Activated CD4-positive, alpha-beta memory T cell treated with anti-CD3 and anti-CD28 coated beads for 36 hours (primary cell): ENCODE measurements at regions not wholly inside any gene's neighbourhood (a gene's known extent, or its start where the extent isn't known, plus 50 kb on each side); places are given as distances from the start of the nearest gene placed in this dataset.

ENCODE experiments used
- CTCF ChIA-PET: fragments of 350-600 bp; sonication (Branson Sonifier 250); formaldehyde crosslinking; loops from one replicate; lab custom pipeline; 2021; ENCODE audit warnings: antibody characterized with exemption, inconsistent platforms; lab: Charles Lee
- POLR2A ChIA-PET: fragments of 350-600 bp; sonication (Branson Sonifier 250); formaldehyde crosslinking; loops from one replicate; lab custom pipeline; 2021; ENCODE audit warnings: antibody characterized with exemption; lab: Charles Lee
- DNase-seq: peaks from one replicate; pipeline ENCODE4 v3.0.0-alpha.2; 2020
- H3K27ac Mint-ChIP-seq: one replicate; pipeline ENCODE4 v1.8.0; 2021; ENCODE audit warnings: mixed read lengths
- H3K27me3 Mint-ChIP-seq: one replicate; pipeline ENCODE4 v1.8.0; 2021; ENCODE audit warnings: mixed read lengths
- H3K36me3 Mint-ChIP-seq: one replicate; pipeline ENCODE4 v1.8.0; 2021; ENCODE audit warnings: mixed read lengths
- H3K4me1 Mint-ChIP-seq: one replicate; pipeline ENCODE4 v1.8.0; 2021; ENCODE audit warnings: low read depth, mixed read lengths
- H3K4me3 Mint-ChIP-seq: one replicate; pipeline ENCODE4 v1.8.0; 2021; ENCODE audit warnings: mild to moderate bottlenecking, mixed read lengths
- H3K9me3 Mint-ChIP-seq: one replicate; pipeline ENCODE4 v1.8.0; 2021; ENCODE audit warnings: mixed read lengths
- intact Hi-C: fragments of 100-400 bp; cut with micrococcal nuclease; formaldehyde crosslinking; loops from one replicate; pipeline ENCODE4 v1.15.1; 2023

DNA sequence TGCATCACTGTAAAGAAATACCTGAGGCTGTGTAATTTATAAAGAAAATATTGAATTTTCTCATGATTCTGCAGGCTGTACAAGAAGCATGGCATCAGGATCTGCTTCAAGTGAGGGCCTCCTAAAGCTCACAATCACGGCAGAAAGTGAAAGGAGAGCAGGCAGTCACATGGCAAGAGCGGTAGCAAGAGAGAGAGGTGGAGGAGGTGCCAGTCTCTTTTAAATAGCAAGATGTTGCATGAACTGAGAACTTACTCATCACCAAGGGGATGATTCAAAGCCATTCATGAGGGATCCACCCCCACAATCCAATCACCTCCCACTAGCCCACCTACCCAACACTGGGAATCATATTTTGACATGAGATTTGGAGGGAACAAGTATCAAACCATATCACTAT lies 184.5 kb upstream of the PAPPA start:
- Mint-ChIP-seq H3K4me3 (no peak overlapping the region), H3K4me1 (no peaks in the 10 kb centered on the region), H3K27me3 (no peaks in the 10 kb centered on the region), H3K36me3 (no peaks in the 10 kb centered on the region), H3K27ac (no peak overlapping the region), H3K9me3 (no peaks in the 10 kb centered on the region)
- intact Hi-C loops = no loop called here
- DNase-seq = no peak
- ChIA-PET POLR2A (no interaction called here), CTCF (no interaction called here)

DNA sequence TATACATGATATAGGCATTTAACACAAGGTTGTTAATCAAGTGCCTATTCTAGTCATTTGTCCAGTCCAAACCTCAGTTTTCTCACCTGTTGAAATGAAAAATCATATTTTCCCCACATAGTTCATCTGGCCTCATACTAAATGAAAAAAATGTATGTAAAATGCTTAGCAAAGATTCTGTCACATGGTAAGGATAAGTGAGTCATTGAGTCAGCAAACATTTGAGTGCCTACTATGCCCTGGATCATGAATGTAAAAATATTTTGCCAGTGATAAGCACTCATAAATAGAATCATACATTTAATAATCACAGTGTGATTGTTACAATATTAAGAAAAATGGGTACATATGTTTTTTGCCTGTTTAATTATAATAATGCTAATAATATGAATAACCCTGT lies 181.2 kb upstream of the PAPPA start:
- intact Hi-C loops = no loop called here
- no peak overlapping the region for H3K27ac Mint-ChIP-seq
- DNase-seq = no peak
- no peaks in the 10 kb centered on the region for H3K27me3 Mint-ChIP-seq
- no peak overlapping the region for H3K4me3 Mint-ChIP-seq
- H3K36me3 Mint-ChIP-seq = no peaks in the 10 kb centered on the region
- CTCF ChIA-PET = no interaction called here
- peaks cover 3% of the 10 kb centered on the region for H3K9me3 Mint-ChIP-seq
- no peaks in the 10 kb centered on the region for H3K4me1 Mint-ChIP-seq
- POLR2A ChIA-PET = no interaction called here

DNA sequence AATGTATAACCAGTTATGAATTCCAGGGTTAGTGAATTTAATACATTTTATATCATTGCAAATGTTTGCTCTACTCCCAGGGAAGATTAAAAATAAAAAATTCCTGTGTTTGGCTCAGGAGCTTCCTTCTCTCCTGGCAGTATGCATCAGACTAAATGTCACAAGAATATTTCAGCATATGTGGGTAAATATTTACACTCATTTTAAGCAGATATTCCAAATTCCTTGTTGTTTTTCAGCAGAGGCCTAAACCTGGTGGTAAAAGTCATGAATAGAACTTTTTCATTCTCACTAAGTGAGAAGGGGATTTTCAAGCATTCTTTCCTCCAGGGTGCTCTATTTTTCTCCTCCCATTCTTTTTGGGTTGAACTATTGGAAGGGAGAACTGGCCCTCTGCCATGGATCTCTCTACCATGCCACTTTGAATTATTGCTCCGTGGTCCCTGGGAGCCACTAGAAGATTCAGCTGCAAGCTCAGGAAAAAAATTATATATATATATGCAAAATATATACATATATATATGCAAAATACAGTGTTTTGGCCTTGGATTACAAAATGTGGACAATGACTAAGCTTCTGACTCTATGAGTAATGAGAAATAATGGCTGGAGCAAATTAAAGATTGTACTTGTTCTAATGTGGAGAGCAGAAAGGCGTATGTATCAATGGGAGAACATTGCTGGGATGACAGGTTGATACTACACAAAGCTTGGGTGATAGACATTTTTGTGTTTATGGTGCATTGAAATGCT lies 180.6 kb upstream of the PAPPA start:
- CTCF ChIA-PET = no interaction called here
- Mint-ChIP-seq H3K4me3 (no peak overlapping the region), H3K27me3 (no peaks in the 10 kb centered on the region), H3K27ac (no peak overlapping the region), H3K9me3 (peaks cover 3% of the 10 kb centered on the region), H3K36me3 (no peaks in the 10 kb centered on the region), H3K4me1 (no peaks in the 10 kb centered on the region)
- intact Hi-C loops = no loop called here
- POLR2A ChIA-PET = no interaction called here
- no peak for DNase-seq

DNA sequence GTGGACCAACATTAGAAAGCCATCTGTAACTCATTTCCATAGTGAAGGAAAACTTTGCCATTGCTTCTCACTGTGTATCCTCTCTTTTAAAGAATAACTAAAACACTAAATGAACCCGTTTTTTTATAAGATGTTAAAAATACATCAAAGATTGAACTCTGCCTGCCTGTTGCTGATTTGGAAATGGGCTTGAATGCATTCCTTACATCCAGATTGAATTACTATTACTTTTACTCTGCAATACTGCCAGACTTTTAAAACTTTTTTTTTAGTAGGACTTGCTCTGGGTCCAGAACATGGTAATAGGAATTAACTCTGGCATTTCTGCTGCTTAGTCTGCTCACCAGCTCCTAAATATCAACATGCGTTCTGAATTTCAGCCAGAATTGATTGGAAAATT lies 176.8 kb upstream of the PAPPA start:
- intact Hi-C loops = no loop called here
- CTCF ChIA-PET = no interaction called here
- H3K27ac Mint-ChIP-seq = no peak overlapping the region

DNA sequence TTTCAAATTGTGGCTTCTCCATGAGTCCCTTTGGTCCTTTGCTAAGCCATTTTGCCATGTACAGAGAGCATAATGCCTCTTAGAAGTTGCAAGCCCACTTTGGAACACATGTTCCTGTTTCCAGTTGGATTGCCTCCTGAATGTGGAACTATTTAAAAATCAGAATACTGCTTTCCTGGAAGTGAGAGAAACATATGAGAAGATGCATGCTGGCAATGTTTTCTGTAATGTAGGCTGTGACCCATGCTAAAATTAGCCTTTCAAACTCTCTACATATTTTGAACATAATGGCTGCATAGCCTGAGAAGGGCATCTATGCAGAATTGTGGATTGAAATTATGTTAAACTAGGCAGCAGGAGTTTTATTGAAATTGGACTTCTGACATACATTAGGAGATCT lies 175.5 kb upstream of the PAPPA start:
- Mint-ChIP-seq H3K4me3 (no peak overlapping the region), H3K36me3 (no peaks in the 10 kb centered on the region), H3K27ac (no peak overlapping the region), H3K4me1 (no peaks in the 10 kb centered on the region), H3K27me3 (no peaks in the 10 kb centered on the region), H3K9me3 (peaks cover 3% of the 10 kb centered on the region)
- intact Hi-C loops = no loop called here
- CTCF ChIA-PET = no interaction called here
- no peak for DNase-seq
- POLR2A ChIA-PET = no interaction called here

More for the DNA sequence above, 176.8 kb upstream of the PAPPA start:
- H3K4me3 Mint-ChIP-seq = no peak overlapping the region
- no peaks in the 10 kb centered on the region for H3K27me3 Mint-ChIP-seq
- POLR2A ChIA-PET = no interaction called here
- H3K9me3 Mint-ChIP-seq = peaks cover 3% of the 10 kb centered on the region
- no peaks in the 10 kb centered on the region for H3K36me3 Mint-ChIP-seq
- DNase-seq = no peak
- H3K4me1 Mint-ChIP-seq = no peaks in the 10 kb centered on the region

DNA sequence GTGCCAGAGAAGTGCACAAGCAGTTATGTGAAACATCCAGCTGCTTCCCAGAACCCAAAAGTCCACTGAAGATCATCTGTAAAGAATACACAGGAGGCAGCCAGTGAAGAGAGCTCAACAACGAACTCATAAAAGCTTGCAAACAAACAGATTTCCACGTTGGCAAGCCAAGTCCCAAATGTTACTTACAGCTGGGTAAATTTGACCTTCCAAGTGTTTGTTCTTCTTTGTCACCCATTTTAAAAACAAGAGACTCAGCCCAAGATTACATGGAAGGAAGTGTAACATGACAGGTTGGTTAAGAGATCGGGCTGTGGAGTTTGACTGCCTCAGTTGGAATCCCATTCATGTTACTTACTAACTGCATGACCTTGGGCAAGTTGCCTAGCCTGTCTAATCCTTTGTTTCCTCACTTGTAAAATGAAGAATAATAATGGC lies 174.9 kb upstream of the PAPPA start:
- Mint-ChIP-seq H3K4me3 (no peak overlapping the region), H3K27ac (no peak overlapping the region), H3K36me3 (no peaks in the 10 kb centered on the region), H3K4me1 (no peaks in the 10 kb centered on the region), H3K9me3 (peaks cover 3% of the 10 kb centered on the region), H3K27me3 (no peaks in the 10 kb centered on the region)
- no peak for DNase-seq
- POLR2A ChIA-PET = no interaction called here
- intact Hi-C loops = no loop called here
- CTCF ChIA-PET = no interaction called here

DNA sequence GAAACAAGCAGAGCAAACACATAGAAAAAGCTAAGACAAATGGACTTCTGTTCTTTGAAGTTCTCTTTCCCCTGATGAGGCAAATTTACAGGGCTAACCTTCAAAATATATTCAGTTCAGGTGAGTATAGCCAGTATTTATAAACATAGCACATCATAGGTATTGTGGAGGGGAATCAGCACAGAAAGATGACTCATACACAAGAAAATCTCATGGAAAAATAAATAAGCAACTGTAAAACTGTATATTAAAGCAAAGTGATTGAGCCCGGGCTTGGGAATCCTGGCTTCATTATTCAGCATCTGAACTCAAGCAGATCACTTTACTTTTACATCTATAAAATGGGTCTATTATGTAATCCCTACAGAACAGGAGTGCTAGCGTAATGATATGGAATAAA lies 173.5 kb upstream of the PAPPA start:
- Mint-ChIP-seq H3K27ac (no peak overlapping the region), H3K4me1 (no peaks in the 10 kb centered on the region), H3K4me3 (no peak overlapping the region), H3K27me3 (no peaks in the 10 kb centered on the region), H3K36me3 (no peaks in the 10 kb centered on the region), H3K9me3 (peaks cover 3% of the 10 kb centered on the region)
- POLR2A ChIA-PET = no interaction called here
- no peak for DNase-seq
- CTCF ChIA-PET = no interaction called here
- intact Hi-C loops = no loop called here

DNA sequence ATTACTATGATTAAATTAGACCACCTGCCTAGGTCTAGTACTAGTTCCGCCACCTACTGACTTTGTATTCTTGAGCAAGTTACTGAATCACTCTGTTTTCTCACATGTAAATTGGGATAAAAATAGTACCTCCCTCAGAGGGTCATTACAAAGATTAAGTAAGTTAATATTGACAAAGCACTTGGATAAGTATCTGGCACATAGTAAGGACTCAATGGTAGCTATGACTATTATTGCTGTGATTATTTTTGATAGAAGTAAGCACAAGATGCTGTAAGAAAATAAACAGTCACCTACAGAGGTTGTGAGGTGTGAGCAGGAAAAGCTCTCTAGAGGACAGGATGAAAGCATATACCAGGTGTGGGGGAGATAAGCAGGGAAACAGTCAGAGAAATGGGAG lies 173.1 kb upstream of the PAPPA start:
- Mint-ChIP-seq H3K9me3 (peaks cover 3% of the 10 kb centered on the region), H3K36me3 (no peaks in the 10 kb centered on the region), H3K27ac (no peak overlapping the region), H3K4me1 (no peaks in the 10 kb centered on the region), H3K27me3 (no peaks in the 10 kb centered on the region), H3K4me3 (no peak overlapping the region)
- no peak for DNase-seq
- CTCF ChIA-PET = no interaction called here
- intact Hi-C loops = no loop called here
- POLR2A ChIA-PET = no interaction called here

DNA sequence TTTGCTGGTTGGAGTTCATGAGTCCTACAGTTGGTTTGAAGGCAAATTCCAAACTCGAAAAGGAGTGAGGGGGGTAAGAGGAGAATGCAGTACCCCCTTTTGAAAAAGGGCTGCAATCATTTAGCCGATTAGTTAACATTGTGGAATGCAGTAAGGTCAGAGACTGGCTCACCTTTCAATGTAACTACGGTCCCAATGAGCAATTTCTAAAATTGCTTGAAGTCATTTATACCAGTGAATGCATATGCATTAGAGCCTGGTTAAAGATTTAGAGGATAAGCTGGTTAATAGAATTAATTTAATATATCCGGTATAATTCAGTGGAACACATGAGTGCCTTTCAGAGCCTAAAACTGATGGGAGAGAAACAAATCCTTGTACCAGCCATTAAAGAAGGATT lies 172.6 kb upstream of the PAPPA start:
- no peak for DNase-seq
- no peaks in the 10 kb centered on the region for H3K27me3 Mint-ChIP-seq
- intact Hi-C loops = no loop called here
- no peaks in the 10 kb centered on the region for H3K4me1 Mint-ChIP-seq
- POLR2A ChIA-PET = no interaction called here
- no peak overlapping the region for H3K4me3 Mint-ChIP-seq
- H3K27ac Mint-ChIP-seq = no peak overlapping the region
- H3K9me3 Mint-ChIP-seq = peaks cover 3% of the 10 kb centered on the region
- CTCF ChIA-PET = no interaction called here
- no peaks in the 10 kb centered on the region for H3K36me3 Mint-ChIP-seq

DNA sequence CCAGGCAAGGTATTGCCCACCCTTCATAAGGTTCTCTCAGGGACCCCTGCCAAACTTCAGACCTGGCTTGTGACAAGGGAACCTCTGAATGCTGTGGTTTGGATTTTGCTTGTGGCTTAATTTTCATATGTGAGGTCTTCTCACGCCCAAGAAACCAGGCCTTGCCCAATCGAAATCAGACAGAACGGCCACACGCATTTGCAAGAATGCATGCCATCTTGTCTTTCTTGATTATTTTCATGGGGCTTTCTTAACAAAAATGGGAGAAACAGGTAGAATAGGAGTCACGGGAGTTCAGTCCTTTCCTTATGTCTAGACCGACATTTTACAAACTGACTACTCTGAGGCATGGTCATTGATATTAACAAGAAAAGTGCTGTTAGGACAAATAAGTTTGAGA lies 170.2 kb upstream of the PAPPA start:
- no peak overlapping the region for H3K4me3 Mint-ChIP-seq
- ChIA-PET POLR2A (no interaction called here), CTCF (no interaction called here)
- H3K27ac Mint-ChIP-seq = no peak overlapping the region
- no peaks in the 10 kb centered on the region for H3K9me3 Mint-ChIP-seq
- H3K4me1 Mint-ChIP-seq = no peaks in the 10 kb centered on the region
- H3K36me3 Mint-ChIP-seq = no peaks in the 10 kb centered on the region
- DNase-seq = no peak
- no peaks in the 10 kb centered on the region for H3K27me3 Mint-ChIP-seq
- intact Hi-C loops = no loop called here

DNA sequence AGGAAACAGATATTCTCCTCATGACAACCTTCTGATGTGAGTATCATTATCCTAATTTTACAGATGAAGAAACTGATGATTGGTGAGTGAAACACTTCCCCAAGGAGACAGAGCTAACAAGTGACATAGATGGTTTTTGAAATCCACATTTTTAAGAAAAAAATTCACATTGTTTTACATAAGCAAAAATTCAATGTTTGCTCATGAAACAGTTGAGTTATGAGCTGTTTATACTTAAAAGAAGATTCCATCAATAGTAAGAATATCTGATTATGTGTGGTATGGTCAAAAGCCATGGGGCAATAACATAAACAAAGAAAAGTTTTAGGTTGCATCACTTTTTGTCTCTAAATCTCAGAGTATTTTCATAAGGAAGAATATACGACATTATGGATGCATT lies 167.9 kb upstream of the PAPPA start:
- ChIA-PET CTCF (no interaction called here), POLR2A (no interaction called here)
- Mint-ChIP-seq H3K27ac (no peak overlapping the region), H3K36me3 (no peaks in the 10 kb centered on the region), H3K4me3 (no peak overlapping the region), H3K9me3 (no peaks in the 10 kb centered on the region), H3K27me3 (no peaks in the 10 kb centered on the region), H3K4me1 (no peaks in the 10 kb centered on the region)
- no peak for DNase-seq
- intact Hi-C loops = no loop called here

DNA sequence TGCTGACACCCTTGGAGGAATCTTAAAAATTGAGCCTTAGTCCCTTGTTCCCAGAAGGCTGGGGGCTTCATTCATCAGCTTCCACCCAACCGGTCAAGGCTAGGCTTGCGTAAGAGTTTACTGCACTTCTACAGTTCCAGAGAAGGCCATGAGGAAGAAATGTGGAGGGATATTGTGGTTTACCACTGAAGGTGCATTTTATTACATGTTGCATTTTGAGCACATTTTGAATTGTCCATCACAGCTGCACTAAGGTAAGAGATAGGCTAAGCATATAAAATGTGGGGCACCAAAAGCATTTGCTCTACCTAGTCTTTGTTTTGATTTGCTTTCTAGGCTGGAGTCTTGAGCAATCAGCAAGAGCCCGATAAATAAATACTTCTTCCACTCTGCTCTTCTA lies 167.1 kb upstream of the PAPPA start:
- ChIA-PET POLR2A (no interaction called here), CTCF (no interaction called here)
- no peak for DNase-seq
- no peaks in the 10 kb centered on the region for H3K4me1 Mint-ChIP-seq
- no peak overlapping the region for H3K4me3 Mint-ChIP-seq
- intact Hi-C loops = no loop called here
- H3K27me3 Mint-ChIP-seq = no peaks in the 10 kb centered on the region
- no peaks in the 10 kb centered on the region for H3K9me3 Mint-ChIP-seq
- H3K27ac Mint-ChIP-seq = no peak overlapping the region
- no peaks in the 10 kb centered on the region for H3K36me3 Mint-ChIP-seq

DNA sequence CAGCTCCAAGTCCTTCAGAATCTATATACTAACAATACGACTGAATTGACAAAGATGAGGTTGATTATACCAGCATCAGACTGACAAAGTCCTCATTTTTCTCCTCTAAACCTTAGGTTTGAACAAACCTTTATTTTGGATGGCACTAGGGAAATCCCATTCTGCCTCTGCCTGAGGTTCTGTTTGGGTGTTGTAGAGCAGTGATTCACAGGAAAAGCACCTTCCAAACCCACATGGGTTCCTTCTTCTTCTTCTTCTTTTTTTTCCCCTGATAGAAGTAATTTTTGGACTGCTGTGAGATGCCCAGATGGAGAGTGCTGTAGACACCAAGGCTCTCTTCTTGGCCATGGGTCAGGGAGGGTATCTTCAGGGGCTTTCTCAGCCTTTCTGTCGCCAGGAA lies 164.9 kb upstream of the PAPPA start:
- POLR2A ChIA-PET = no interaction called here
- CTCF ChIA-PET = no interaction called here
- H3K27ac Mint-ChIP-seq = no peak overlapping the region
- H3K27me3 Mint-ChIP-seq = no peaks in the 10 kb centered on the region
- no peaks in the 10 kb centered on the region for H3K4me1 Mint-ChIP-seq
- intact Hi-C loops = no loop called here
- H3K4me3 Mint-ChIP-seq = no peak overlapping the region
- no peak for DNase-seq
- no peaks in the 10 kb centered on the region for H3K36me3 Mint-ChIP-seq
- no peaks in the 10 kb centered on the region for H3K9me3 Mint-ChIP-seq
